ENCODE measurements at regions not wholly inside any gene's neighbourhood (a gene's known extent, or its start where the extent isn't known, plus 50 kb on each side); places are given as distances from the start of the nearest gene placed in this dataset.

DNA sequence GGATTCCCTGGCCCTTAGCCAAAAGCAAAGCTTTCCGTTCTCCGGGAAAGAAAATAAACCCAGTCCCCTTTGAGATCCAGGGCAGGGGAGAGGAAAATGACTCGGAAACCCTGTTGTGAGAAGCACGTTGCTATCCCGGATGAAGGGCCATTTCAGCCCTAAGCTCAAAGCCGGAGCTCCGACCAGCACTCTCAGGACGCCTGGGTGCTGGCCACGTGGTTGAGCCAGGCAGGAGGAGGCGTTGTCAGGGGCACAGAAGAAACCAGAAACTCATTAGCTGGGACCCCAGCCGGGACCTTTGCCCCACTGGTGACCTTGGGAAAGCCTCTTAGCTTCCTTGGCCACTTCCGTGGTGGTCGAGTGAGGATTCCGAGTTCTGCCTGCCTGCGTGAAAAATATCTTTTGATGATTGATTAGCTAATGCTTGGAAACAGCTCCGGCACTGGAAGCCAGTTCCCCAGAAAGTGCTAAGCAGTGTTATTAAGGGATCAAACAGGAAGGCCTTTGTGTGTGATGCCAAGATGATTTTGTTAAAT, 57.6 kb upstream of the FZD10 start:
- DNase-seq, result no peak

DNA sequence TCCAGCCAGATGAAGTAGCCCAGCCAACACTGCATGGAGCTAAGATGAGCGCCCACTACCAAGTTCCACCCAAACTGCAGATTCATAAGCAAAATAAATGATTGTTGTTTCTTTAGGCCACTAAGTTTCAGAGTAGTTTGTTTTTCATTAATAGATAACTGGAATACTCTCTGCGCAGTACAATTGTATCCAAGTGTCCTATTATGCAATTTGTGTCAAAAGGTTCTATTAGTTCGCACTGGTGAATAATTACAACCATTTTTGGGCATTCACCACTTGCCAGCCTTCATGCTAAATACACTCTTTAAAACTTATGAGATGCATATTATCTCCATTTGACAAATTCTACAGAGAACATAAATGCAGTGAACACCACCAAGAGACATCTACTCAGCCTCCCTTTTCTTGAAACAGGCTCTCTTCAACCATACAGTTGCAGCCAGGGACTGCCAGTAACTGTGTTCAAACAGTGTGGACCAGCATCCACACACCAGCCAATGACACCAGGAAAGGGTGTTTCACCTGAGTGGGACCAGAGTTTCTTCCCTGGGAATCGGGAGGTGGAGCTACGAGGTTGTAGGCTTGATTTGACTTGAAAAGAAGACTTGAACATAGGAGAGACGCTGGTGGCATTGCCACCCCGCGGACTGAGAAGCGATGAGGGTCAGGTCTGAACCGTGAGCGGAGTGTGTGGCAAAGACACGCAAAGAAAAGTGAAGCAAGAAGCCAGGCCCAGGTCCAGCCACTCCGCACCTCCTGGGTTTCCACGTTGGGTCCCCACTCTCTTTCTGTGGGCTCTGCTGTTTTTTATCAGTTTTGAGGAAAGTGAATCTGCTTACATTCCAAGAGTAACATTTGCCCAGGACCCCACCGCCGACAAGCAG, 53.0 kb upstream of the FZD10 start:
- DNase-seq, result no peak

DNA sequence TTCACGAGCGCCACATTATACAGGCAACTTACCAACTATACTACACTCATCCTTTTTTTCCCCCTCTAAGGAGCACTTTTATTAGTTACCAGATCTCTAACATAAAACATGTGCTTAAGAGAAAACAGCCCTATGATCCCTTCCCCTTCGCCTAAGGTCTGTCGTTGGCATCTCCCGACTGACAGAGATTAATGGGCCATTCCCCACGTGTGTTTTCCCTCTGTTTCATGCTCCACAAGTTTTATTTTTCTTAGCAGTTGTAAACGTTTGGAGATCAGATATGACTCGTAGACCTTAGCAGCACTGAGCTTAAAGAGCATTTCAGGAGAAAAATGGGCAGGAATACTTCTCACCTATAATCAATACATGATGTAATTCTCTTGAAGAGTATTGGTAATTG, 51.4 kb upstream of the FZD10 start:
- DNase-seq, result no peak

DNA sequence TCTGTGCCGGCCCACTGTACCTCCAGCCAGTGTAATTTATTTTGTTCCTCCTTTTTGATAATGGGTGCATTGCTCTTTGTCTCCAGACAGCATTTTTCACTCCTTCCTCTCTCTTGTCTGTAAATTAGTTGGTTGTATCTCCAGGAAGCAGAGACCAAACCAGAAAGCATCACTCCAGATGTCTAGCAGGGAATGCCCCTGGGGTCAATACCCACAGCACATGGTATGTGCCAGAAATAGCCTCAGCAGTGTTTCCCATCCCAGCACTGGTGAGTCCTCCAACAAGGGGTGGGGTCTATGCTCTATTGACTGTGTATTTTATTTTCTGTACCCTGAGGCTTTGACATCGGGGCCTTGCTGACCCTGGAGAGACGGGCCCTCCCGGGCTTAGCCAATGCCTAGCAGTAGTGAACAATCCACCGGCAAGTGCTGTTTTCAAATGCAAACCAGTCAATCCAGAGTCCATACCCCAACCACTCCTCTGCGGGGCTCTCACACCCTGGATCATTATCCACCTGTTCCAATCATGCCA, 50.2 kb upstream of the FZD10 start:
- no peak for DNase-seq
